GM12872 (cell line): ENCODE measurements at regions not wholly inside any gene's neighbourhood (a gene's known extent, or its start where the extent isn't known, plus 50 kb on each side); places are given as distances from the start of the nearest gene placed in this dataset.
A peak's percentile ranks its signal among the peaks of the same experiment; 100 is the strongest.

Source experiments
- CTCF ChIP-seq: IDR thresholded peaks from 3 replicates; pipeline ENCODE4 v1.5.1; 2011; ENCODE audit warnings: low read depth, mild to moderate bottlenecking, low read length, moderate library complexity; ENCODE audit not compliant: insufficient read depth

- TF ChIP-seq CTCF: no peak
Observed at GRCh38 chr7:16084875-16085274, 336.5 kb downstream of the CRPPA start.

DNA sequence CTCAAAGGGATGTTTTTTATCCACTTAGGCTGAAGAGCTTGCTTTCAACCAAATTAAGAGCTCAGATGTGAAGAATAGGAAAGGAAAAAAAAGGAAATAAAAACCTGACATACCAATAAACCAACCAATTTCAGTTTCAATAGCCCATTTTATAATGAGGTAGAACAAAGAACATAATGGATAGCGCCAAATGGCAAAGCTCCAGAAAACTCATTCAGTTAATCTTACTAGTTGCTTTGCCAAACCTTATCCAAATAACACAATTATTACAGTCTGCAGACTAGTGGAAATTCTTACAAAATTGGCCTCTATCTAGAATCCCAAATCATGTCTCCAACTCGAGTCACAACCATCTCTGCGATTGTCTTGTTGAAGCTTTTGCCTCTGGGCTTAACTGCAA lies 337.0 kb downstream of the CRPPA start:
- no peak for TF ChIP-seq CTCF

DNA sequence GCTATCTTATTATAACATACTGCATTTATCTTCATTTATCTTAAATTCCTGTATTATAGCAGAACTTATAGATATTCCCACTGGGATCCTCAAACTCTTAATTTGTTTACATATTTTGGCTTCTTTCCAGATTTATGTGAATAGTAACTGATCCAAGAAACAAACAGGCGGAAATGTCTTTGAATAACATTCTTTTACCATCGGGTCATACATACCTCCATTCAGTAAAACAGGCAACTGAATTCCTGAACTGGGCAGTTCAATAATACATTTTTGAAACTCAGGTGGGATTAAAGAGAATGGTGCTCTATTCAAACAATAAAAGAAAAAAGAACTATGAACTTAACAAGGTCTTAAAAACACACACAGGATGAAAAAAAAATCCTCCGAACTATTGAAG lies 337.4 kb downstream of the CRPPA start:
- TF ChIP-seq CTCF: no peak

DNA sequence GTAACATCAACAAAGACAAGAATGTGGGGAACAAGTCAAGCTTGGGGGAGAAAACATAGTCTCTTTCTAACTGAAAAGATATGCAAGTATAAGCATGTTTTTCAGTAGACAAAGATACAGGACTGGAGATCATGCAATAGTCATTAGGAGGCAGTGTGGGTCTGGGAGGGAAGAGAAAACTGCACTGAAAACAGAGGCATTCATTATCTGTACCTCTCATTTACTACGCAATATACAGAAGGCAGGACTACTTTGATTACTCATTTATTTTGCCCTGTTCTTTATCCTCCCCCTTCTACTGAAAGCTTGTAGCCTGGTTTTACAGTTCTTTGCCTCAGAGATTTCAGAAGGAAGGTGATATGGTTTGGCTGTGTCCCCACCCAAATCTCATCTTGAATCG lies 341.2 kb downstream of the CRPPA start:
- TF ChIP-seq CTCF: no peak

- TF ChIP-seq CTCF: no peak
Observed at GRCh38 chr7:16079723-16080122, 341.6 kb downstream of the CRPPA start.

DNA sequence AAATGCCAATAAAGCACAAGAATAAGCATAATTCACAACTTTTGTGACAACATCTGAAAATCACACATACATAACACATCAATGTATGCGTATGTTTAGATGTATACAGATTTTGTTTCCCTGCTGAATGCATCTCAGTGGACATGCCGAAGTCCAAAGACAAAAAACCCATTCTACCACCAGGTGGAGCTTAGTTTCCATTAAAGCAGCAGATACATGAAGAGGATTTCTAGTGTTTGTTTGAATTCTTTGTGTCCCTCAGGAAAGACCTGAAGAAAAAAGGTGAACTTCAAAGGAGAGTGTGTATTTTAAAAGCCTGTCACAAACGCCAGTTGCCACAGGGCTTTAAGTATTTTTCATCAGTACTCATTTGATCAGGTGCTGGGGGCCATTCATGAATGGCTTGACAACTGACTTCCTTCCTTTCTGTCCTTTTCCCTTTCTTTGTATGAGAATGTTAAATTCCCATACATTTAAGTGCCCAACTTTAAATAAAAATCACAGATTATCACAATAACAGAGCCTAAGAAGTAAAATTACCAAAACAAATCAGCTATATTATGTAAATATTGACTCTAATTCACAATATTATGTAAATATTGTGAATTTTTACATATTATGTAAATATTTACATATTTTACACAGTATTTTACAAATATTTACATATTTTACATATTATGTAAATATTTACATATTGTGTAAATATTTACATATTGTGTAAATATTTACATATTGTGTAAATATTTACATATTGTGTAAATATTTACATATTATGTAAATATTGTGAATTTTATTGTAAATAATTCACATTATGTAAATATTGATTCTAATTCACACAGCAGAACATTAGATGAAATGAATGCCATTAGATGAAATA lies 343.0 kb downstream of the CRPPA start:
- peak; percentile 61 for TF ChIP-seq CTCF

DNA sequence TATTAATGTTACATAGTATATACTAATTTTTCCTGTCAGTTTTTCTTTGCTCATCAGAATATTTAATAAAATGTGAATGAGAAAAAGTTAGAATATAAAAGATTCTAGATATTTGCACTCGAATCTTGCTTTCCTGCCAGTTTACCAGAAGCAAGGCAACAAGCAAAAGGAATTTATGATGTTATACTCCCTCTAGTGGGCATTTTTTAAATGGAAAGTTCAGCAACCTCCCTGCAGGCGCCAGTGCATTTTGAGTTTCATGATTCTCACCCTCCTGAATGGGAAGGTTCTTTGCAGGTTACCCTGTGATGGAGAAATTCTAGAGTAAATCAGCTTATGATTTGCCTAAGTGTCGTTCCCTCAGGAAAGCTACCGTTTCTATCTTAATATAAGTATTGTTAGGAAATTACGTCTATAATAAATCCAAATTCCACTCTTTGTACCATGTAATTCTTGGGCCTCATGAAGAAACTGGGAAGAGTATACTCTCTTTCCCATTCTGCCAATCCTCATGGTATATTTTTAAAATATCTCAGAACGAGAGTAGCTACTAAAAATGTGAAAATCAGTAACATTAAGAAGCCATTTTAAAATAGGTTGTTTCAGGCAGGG lies 350.0 kb downstream of the CRPPA start:
- TF ChIP-seq CTCF: peak; percentile 61
